ENCODE measurements at regions not wholly inside any gene's neighbourhood (a gene's known extent, or its start where the extent isn't known, plus 50 kb on each side); places are given as distances from the start of the nearest gene placed in this dataset.

GRCh38 chr3:106083854-106084253 lies 215.0 kb upstream of the CBLB start:
- Histone ChIP-seq H3K27me3 (ENCODE audit: control insufficient read depth, insufficient read depth, low read length, poor library complexity, severe bottlenecking) (no peaks in the 10 kb centered on the region), H3K4me1 (ENCODE audit: control insufficient read depth, insufficient read depth, low read length) (no peaks in the 10 kb centered on the region), H3K9ac (ENCODE audit: extremely low read depth, low read length, poor library complexity, severe bottlenecking) (no peak overlapping the region), H3K36me3 (ENCODE audit: control insufficient read depth, insufficient read depth, low read length) (no peaks in the 10 kb centered on the region), H3K27ac (ENCODE audit: low read depth, low read length) (no peak overlapping the region), H3K9me3 (ENCODE audit: control insufficient read depth, low read length) (no peaks in the 10 kb centered on the region), H3K4me3 (ENCODE audit: low read length) (no peak overlapping the region)
- Mint-ChIP-seq H3K4me3 (no peak overlapping the region), H3K4me1 (no peaks in the 10 kb centered on the region), H3K9me3 (peaks cover 5% of the 10 kb centered on the region), H3K27ac (no peak overlapping the region), H3K27me3 (ENCODE audit: insufficient read depth) (peaks cover 2% of the 10 kb centered on the region), H3K36me3 (ENCODE audit: low read depth) (peaks cover 2% of the 10 kb centered on the region)
- no peak for DNase-seq
- 100% methylated on average over 1 of the region's 1 CpG; no CpG with 5 or more reads in 1 of the 2 experiments for WGBS, 2 experiments (ENCODE audit: insufficient coverage in 1 of 2, insufficient read length in 1 of 2)
- no peak for TF ChIP-seq CTCF (conservative IDR thresholded peaks at IDR 0.05)

GRCh38 chr3:106086038-106086437 lies 217.2 kb upstream of the CBLB start:
- no peaks in the 10 kb centered on the region for H3K4me1 ChIP-seq (ENCODE audit: control insufficient read depth, insufficient read depth, low read length)
- H3K36me3 ChIP-seq (ENCODE audit: control insufficient read depth, insufficient read depth, low read length): no peaks in the 10 kb centered on the region
- 97% methylated on average over 1 of the region's 1 CpG; no CpG with 5 or more reads in 1 of the 2 experiments for WGBS, 2 experiments (ENCODE audit: insufficient coverage in 1 of 2, insufficient read length in 1 of 2)
- Mint-ChIP-seq H3K27ac (no peak overlapping the region), H3K4me3 (no peak overlapping the region), H3K27me3 (ENCODE audit: insufficient read depth) (no peaks in the 10 kb centered on the region), H3K4me1 (no peaks in the 10 kb centered on the region), H3K9me3 (peaks cover 3% of the 10 kb centered on the region), H3K36me3 (ENCODE audit: low read depth) (peaks cover 2% of the 10 kb centered on the region)
- no peak overlapping the region for H3K4me3 ChIP-seq (ENCODE audit: low read length)
- no peaks in the 10 kb centered on the region for H3K27me3 ChIP-seq (ENCODE audit: control insufficient read depth, insufficient read depth, low read length, poor library complexity, severe bottlenecking)
- H3K9me3 ChIP-seq (ENCODE audit: control insufficient read depth, low read length): no peaks in the 10 kb centered on the region
- no peak for DNase-seq
- H3K9ac ChIP-seq (ENCODE audit: extremely low read depth, low read length, poor library complexity, severe bottlenecking): no peak overlapping the region
- no peak for TF ChIP-seq CTCF (conservative IDR thresholded peaks at IDR 0.05)
- no peak overlapping the region for H3K27ac ChIP-seq (ENCODE audit: low read depth, low read length)

GRCh38 chr3:106086636-106087035 lies 217.8 kb upstream of the CBLB start:
- no peak overlapping the region for H3K4me3 ChIP-seq (ENCODE audit: low read length)
- no peaks in the 10 kb centered on the region for H3K27me3 ChIP-seq (ENCODE audit: control insufficient read depth, insufficient read depth, low read length, poor library complexity, severe bottlenecking)
- no peak for DNase-seq
- no peaks in the 10 kb centered on the region for H3K4me1 ChIP-seq (ENCODE audit: control insufficient read depth, insufficient read depth, low read length)
- Mint-ChIP-seq H3K36me3 (ENCODE audit: low read depth) (peaks cover 2% of the 10 kb centered on the region), H3K4me1 (no peaks in the 10 kb centered on the region), H3K27me3 (ENCODE audit: insufficient read depth) (no peaks in the 10 kb centered on the region), H3K27ac (no peak overlapping the region), H3K4me3 (no peak overlapping the region), H3K9me3 (peaks cover 3% of the 10 kb centered on the region)
- H3K36me3 ChIP-seq (ENCODE audit: control insufficient read depth, insufficient read depth, low read length): no peaks in the 10 kb centered on the region
- WGBS, 2 experiments (ENCODE audit: insufficient coverage in 1 of 2, insufficient read length in 1 of 2): 91 to 96% methylated on average over 3 to 4 of the region's 4 CpGs
- no peaks in the 10 kb centered on the region for H3K9me3 ChIP-seq (ENCODE audit: control insufficient read depth, low read length)
- H3K9ac ChIP-seq (ENCODE audit: extremely low read depth, low read length, poor library complexity, severe bottlenecking): no peak overlapping the region
- no peak for TF ChIP-seq CTCF (conservative IDR thresholded peaks at IDR 0.05)
- no peak overlapping the region for H3K27ac ChIP-seq (ENCODE audit: low read depth, low read length)

Measured in endodermal cell (in vitro differentiated cells).